ENCODE measurements at regions not wholly inside any gene's neighbourhood (a gene's known extent, or its start where the extent isn't known, plus 50 kb on each side); places are given as distances from the start of the nearest gene placed in this dataset.

GRCh38 chr1:226816576-226816975, 53.8 kb upstream of the PSEN2 start:
- peak; percentile 64 for DNase-seq

- DNase-seq, result peak; percentile 48
Measured at GRCh38 chr1:226814751-226815537, 55.5 kb upstream of the PSEN2 start.

- no peak for DNase-seq
Measured at GRCh38 chr1:226813671-226814591, 56.5 kb upstream of the PSEN2 start.

GRCh38 chr1:226810681-226811080, 59.7 kb upstream of the PSEN2 start:
- no peak for DNase-seq

GRCh38 chr1:226809785-226810571, 60.4 kb upstream of the PSEN2 start:
- DNase-seq, result no peak

GRCh38 chr1:226808501-226808900, 61.9 kb upstream of the PSEN2 start:
- DNase-seq, result no peak

GRCh38 chr1:226806988-226807387, 63.4 kb upstream of the PSEN2 start:
- DNase-seq, result no peak

GRCh38 chr1:226804907-226805759, 65.3 kb upstream of the PSEN2 start:
- no peak for DNase-seq

GRCh38 chr1:226800763-226801380, 61.8 kb upstream of the ITPKB start:
- no peak for DNase-seq

GRCh38 chr1:226799634-226800281, 60.7 kb upstream of the ITPKB start:
- DNase-seq, result no peak

GRCh38 chr1:226798427-226799411, 59.6 kb upstream of the ITPKB start:
- DNase-seq, result no peak

- no peak for DNase-seq
Measured at GRCh38 chr1:226797151-226797550, 58.1 kb upstream of the ITPKB start.

GRCh38 chr1:226793620-226794276, 54.7 kb upstream of the ITPKB start:
- DNase-seq, result no peak

GRCh38 chr1:226792368-226792767, 53.3 kb upstream of the ITPKB start:
- no peak for DNase-seq

- DNase-seq, result no peak
Measured at GRCh38 chr1:226790545-226791181, 51.6 kb upstream of the ITPKB start.

- DNase-seq, result no peak
Measured at GRCh38 chr1:226788965-226789364, 49.9 kb upstream of the ITPKB start.
